SJSA1 (cell line): ENCODE measurements at regions not wholly inside any gene's neighbourhood (a gene's known extent, or its start where the extent isn't known, plus 50 kb on each side); places are given as distances from the start of the nearest gene placed in this dataset.
A peak's percentile ranks its signal among the peaks of the same experiment; 100 is the strongest.
"Not testable (repeated sequence)": the region's sequence is repeated elsewhere in the genome, so short reads cannot be mapped to it uniquely, and the experiment has no call there.

ENCODE experiments used
- DNase-seq, 2 experiments: peaks; one replicate each; pipeline ENCODE4 v3.0.0-alpha.2; 2015 to 2020; ENCODE audit warnings: low spot score in 2 of 2, low read depth in 1 of 2
- H3K27ac ChIP-seq: fragments of 250-450 bp; sonication (Bioruptor Pico); 2 replicates; pipeline ENCODE4 v1.5.1; 2020; ENCODE audit warnings: mild to moderate bottlenecking, moderate library complexity
- H3K27me3 ChIP-seq: fragments of 250-450 bp; sonication (Bioruptor Pico); replicated peaks from 2 replicates; pipeline ENCODE4 v1.5.1; 2020; ENCODE audit warnings: mild to moderate bottlenecking, moderate library complexity
- H3K36me3 ChIP-seq: fragments of 250-450 bp; sonication (Bioruptor Pico); 2 replicates; pipeline ENCODE4 v1.5.1; 2020; ENCODE audit warnings: mild to moderate bottlenecking
- H3K4me1 ChIP-seq: fragments of 250-450 bp; sonication (Bioruptor Pico); replicated peaks from 2 replicates; pipeline ENCODE4 v1.6.1; 2021; ENCODE audit warnings: mild to moderate bottlenecking
- H3K4me3 ChIP-seq: fragments of 250-450 bp; sonication (Bioruptor Pico); 2 replicates; pipeline ENCODE4 v1.5.1; 2020; ENCODE audit warnings: mild to moderate bottlenecking
- H3K9me3 ChIP-seq: fragments of 250-450 bp; sonication (Bioruptor Pico); replicated peaks from 2 replicates; pipeline ENCODE4 v1.5.1; 2020; ENCODE audit warnings: mild to moderate bottlenecking

DNA sequence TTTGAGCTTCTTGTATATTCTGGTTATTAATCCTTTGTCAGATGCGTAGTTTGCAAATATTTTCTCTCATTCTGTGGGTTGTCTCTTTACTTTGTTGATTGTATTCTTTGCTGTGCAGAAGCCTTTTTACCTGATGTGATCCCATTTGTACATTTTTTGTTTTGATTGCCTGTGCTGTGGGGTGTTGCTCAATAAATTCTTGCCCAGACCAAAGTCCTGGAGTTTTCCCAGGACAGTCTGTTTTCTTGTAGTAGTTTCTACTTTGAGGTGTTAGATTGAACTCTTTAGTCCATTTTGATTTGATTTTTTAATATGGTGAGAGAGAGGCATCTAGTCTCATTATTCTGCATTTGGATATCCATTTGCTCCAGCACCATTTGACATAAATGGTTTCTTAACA, 588.7 kb upstream of the MBL2 start:
- Histone ChIP-seq H3K9me3 (no peaks in the 10 kb centered on the region), H3K36me3 (no peaks in the 10 kb centered on the region), H3K4me3 (no peak overlapping the region), H3K27me3 (no peaks in the 10 kb centered on the region), H3K4me1 (no peaks in the 10 kb centered on the region), H3K27ac (no peak overlapping the region)
- no peak for DNase-seq

DNA sequence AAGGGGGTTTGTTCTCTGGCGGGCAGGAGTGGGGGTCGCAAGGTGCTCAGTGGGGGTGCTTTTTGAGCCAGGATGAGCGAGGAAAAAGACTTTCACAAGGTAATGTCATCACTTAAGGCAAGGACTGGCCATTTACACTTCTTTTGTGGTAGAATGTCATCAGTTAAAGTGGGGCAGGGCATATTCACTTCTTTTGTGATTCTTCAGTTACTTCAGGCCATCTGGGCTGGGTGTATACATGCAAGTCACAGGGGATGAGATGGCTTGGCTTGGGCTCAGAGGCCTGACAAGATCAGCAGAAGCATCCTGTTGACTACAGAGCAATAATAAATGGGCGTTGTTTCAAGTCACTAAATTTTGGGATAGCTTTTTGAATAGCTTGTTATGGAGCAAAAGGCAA, 586.4 kb upstream of the MBL2 start:
- H3K4me1 ChIP-seq, H3K27me3 ChIP-seq, H3K36me3 ChIP-seq, H3K27ac ChIP-seq, H3K4me3 ChIP-seq, DNase-seq, H3K9me3 ChIP-seq: not testable (repeated sequence)

DNA sequence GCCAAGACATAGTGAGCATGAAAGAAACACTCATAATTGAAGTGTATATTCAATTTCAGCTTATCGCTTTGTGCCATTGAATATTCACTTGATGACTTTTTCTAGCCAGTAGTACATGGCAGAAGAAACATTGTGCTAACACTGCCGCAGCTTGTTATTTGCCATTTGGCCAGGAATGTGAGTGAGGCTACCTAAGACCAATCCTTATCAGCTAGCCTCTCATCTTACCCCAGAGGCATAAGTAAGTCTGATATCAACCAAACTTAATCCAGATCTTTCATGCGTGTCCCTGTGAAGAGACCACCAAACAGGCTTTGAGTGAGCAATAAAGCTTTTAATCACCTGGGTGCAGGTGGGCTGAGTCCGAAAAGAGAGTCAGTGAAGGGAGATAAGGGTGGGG, 586.0 kb upstream of the MBL2 start:
- Histone ChIP-seq H3K9me3 (no peaks in the 10 kb centered on the region), H3K4me3 (no peak overlapping the region), H3K27me3 (no peaks in the 10 kb centered on the region), H3K27ac (no peak overlapping the region), H3K4me1 (no peaks in the 10 kb centered on the region), H3K36me3 (no peaks in the 10 kb centered on the region)
- DNase-seq: no peak

DNA sequence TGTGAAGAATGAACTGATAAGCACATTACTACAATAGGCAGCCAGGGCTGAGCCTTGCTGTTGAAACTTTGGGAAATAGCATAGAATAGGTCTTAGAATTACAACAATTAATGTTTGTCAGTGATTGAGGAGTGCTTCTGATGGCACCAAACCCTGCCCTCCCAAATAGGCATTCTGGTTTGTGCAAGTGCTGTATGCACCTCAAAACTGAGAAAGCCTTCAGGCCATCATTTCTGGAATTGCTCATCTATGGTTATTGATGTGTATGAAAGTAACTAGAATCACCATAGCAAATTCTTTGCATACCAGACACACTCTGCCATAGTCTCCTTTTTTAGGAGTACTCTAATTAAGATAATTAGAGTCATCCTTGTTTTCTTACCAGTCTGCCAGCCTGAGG, 585.0 kb upstream of the MBL2 start:
- DNase-seq: no peak
- Histone ChIP-seq H3K27ac (no peak overlapping the region), H3K36me3 (no peaks in the 10 kb centered on the region), H3K9me3 (no peaks in the 10 kb centered on the region), H3K27me3 (no peaks in the 10 kb centered on the region), H3K4me1 (no peaks in the 10 kb centered on the region), H3K4me3 (no peak overlapping the region)

DNA sequence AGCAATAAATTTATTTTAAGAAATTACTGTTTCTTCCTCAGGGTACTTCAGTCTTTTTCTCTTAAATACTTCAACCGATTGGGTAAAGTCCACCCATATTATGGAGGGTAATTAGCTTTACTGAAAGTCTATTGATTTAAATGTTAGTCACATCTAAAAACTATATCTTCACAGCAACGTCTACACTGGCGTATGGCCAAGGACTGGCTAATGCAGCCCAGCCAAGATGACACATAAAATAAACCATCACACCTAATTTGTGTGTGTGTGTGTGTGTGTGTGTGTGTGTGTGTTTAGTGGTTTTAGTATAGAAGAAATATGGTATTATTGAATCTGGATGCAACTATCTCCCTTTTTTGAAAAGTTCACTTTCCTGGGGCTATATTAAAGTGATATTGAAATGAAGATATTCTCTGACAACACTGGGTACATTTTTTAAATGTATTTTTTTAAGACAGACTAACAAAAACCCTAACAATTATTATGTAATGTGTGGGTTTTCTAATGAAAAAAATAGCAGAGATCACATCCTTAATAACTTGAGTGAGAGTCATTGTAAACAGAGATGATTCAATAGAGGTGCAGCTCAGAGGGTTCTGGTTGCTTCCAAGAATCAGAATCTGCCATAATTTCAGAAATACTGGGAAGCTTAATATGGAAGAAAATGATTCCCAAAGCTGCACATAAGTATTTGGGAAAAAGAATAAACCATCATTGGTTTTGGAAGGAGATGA, 584.2 kb upstream of the MBL2 start:
- no peaks in the 10 kb centered on the region for H3K4me1 ChIP-seq
- H3K9me3 ChIP-seq: no peaks in the 10 kb centered on the region
- no peaks in the 10 kb centered on the region for H3K36me3 ChIP-seq
- DNase-seq: no peak
- H3K27ac ChIP-seq: no peak overlapping the region
- no peaks in the 10 kb centered on the region for H3K27me3 ChIP-seq
- no peak overlapping the region for H3K4me3 ChIP-seq

DNA sequence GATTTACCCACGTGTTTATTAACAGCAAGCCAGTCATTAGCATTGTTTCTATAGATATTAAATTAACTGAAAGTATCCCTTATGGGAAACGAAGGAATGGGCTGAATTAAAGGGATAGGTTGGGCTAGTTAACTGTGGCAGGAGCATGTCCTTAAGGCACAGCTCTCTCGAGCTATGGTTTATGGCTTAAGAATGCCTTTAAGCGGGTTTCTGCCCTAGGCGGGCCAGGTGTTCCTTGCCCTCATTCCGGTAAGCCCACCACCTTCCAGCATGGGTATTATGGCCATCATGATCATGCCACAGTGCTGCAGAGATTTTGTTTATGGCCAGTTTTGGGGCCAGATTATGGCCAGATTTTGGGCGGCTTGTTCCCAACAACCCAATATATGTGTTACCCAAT, 569.9 kb upstream of the MBL2 start:
- H3K4me1 ChIP-seq, H3K27ac ChIP-seq, DNase-seq, H3K4me3 ChIP-seq, H3K36me3 ChIP-seq, H3K27me3 ChIP-seq, H3K9me3 ChIP-seq: not testable (repeated sequence)

DNA sequence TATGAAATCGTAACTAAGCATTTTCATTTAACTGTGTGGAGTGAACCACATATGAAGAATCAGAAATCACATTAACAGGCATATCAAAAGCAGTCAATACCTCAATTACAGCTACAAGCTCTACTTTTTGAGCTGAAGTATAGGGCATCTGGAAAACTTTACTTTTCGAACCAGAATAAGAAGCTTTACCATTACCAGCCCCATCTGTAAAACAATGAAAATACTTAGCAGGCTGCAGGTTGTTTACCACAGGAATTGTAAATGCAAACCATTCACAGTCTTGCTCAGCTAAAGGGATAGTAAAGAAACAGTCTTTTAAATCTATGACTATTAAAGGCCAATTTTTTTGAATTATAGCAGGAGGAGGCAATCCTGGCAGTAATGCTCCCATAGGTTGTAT, 565.6 kb upstream of the MBL2 start:
- DNase-seq, H3K4me3 ChIP-seq, H3K36me3 ChIP-seq, H3K9me3 ChIP-seq, H3K4me1 ChIP-seq, H3K27me3 ChIP-seq, H3K27ac ChIP-seq: not testable (repeated sequence)

DNA sequence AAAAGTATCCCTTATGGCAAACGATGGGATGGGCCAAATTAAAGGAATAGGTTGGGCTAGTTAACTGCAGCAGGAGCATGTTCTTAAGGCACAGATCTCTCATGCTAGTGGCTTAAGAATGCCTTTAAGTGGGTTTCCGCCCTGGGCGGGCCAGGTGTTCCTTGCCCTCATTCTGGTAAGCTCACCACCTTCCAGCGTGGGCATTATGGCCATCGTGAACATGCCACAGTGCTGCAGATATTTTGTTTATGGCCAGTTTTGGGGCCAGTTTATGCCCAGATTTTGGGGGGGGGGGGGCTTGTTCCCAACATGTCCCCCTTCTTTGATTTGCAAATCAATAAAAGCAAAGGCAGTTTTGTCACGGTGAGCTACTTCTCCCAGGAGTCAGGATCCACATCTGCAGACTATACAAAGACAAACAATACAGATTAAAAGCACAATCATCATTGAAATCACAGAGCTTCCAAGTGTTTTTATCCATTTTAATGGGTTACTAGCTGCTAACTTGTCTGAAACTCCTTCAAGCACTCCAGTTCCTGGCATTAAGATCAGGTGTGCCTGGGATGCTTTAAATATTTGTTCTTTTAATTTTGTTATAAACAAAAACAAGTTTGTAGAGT, 563.3 kb upstream of the MBL2 start:
- H3K4me1 ChIP-seq, H3K27ac ChIP-seq, H3K9me3 ChIP-seq, DNase-seq, H3K4me3 ChIP-seq, H3K36me3 ChIP-seq, H3K27me3 ChIP-seq: not testable (repeated sequence)

DNA sequence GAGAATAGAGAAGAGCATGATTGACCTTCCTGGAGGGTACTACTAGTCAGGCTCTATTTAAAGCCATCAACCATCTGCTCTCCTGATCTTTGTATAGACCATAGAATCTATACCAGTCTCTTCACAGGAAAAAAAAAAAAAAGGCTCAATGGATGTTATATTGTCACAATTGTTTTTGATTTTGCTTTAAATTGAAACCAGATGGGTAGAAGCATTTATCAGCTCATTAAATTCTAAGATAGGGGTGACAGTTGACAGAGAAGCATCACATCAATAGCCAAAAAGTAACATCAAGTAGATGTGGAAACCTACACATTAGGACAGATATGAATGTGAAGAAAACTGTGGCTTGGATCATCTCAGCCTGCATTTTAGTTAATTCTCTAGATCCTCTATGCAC, 558.9 kb upstream of the MBL2 start:
- Histone ChIP-seq H3K4me1 (no peaks in the 10 kb centered on the region), H3K4me3 (no peak overlapping the region), H3K27ac (no peak overlapping the region), H3K9me3 (no peaks in the 10 kb centered on the region), H3K36me3 (no peaks in the 10 kb centered on the region), H3K27me3 (0 out of 2 replicates have a peak, but pooled peaks cover 2% of the 10 kb centered on the region)
- DNase-seq: no peak

DNA sequence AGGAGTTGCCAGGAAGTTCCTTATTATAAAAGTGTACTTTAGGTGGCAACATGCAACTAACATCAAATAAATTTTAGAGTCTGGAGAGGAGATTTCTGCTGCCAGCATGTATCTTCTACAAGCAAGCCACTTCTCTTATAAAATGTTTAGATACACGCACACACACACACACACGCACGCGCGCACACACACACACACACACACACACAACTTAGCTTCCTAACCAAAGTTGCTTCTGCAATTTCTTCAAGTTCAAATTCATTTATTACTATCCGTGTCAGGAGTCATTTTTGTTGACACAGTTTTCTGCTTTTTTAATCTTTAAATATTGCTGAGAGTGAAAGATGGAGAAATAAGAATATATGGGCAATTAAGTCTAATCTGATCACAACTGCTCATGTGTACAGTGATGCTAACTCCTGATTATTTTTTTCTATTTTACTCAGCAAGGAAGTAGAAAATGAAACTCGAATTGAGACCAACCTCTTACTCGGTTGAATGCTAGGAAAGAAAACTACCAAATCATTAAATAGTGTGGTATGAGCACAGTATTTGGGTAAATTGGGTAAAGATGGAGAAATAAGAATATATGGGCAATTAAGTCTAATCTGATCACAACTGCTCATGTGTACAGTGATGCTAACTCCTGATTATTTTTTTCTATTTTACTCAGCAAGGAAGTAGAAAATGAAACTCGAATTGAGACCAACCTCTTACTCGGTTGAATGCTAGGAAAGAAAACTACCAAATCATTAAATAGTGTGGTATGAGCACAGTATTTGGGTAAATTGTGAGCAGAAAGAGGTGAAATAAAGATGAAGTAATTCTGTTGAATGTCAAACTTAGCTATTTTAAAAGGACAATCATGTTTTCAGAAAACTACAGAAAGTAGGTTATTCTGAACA, 554.1 kb upstream of the MBL2 start:
- not testable (repeated sequence) for H3K4me1 ChIP-seq, H3K4me3 ChIP-seq, H3K27ac ChIP-seq, DNase-seq, H3K9me3 ChIP-seq, H3K27me3 ChIP-seq, H3K36me3 ChIP-seq

DNA sequence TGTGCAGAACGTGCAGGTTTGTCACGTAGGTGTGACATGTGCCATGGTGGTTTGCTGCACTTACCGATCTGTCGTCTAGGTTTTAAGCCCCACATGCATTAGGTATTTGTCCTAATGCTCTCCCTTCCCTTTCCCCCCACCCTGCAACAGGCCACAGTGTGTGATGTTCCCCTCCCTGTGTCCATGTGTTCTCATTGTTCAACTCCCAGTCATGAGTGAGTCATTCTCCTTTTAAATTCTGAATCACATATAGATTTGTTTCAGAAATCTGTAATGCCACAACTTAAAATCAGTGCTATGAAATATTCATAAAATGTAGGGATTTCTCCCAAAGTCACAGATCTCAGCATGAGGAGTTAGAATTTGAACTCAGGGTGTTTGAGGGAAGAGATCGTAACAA, 552.5 kb upstream of the MBL2 start:
- peak in 1 of 2 experiments; percentile 2 for DNase-seq
- Histone ChIP-seq H3K9me3 (no peaks in the 10 kb centered on the region), H3K36me3 (no peaks in the 10 kb centered on the region), H3K27ac (no peak overlapping the region), H3K27me3 (0 out of 2 replicates have a peak, but pooled peaks cover 2% of the 10 kb centered on the region), H3K4me3 (no peak overlapping the region), H3K4me1 (peaks cover 3% of the 10 kb centered on the region; the same call in 1 of the 2 replicates)

DNA sequence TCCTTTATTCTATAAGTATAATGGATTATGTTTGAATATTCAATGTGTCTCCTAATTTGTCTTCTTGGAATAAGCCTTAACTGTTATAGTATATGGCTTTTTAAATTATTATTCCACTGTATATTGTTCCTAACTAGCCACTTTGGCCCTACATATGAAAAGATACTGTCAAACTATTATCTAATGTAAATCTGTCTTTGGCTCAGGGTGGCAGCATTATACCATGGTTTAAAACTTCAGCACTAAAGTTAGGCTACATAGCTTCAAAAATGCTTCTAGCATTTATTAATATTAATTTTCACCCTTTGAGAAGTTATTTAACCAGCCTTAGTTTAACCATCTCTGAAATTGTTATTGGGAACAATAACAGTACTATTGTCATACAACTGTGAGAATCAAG, 543.1 kb upstream of the MBL2 start:
- DNase-seq: no peak
- H3K27ac ChIP-seq: no peak overlapping the region
- no peak overlapping the region for H3K4me3 ChIP-seq
- no peaks in the 10 kb centered on the region for H3K36me3 ChIP-seq
- H3K9me3 ChIP-seq: no peaks in the 10 kb centered on the region
- H3K27me3 ChIP-seq: no peaks in the 10 kb centered on the region
- H3K4me1 ChIP-seq: no peaks in the 10 kb centered on the region

DNA sequence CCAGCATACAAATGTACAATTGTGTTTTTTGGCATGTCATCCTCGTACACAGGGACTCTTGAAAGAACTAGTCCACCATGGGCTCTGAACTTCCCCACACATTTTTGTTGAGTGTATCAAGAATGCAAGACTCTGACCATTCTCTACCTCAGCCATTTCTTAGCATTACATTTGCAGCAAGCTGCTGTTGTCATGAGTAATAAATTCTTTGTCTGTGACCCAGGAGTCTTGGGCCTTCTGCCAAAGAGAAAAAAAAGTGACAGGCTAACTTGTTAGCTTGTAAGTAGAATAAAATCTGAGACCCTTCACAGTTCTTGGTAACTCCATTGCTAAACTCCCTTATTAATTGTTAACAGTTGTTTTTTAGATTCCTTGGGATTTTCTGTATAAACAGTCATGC, 542.3 kb upstream of the MBL2 start:
- no peak overlapping the region for H3K4me3 ChIP-seq
- no peaks in the 10 kb centered on the region for H3K4me1 ChIP-seq
- H3K36me3 ChIP-seq: no peaks in the 10 kb centered on the region
- DNase-seq: peak in 1 of 2 experiments; percentile 58
- H3K27ac ChIP-seq: no peak overlapping the region
- no peaks in the 10 kb centered on the region for H3K27me3 ChIP-seq
- no peaks in the 10 kb centered on the region for H3K9me3 ChIP-seq

DNA sequence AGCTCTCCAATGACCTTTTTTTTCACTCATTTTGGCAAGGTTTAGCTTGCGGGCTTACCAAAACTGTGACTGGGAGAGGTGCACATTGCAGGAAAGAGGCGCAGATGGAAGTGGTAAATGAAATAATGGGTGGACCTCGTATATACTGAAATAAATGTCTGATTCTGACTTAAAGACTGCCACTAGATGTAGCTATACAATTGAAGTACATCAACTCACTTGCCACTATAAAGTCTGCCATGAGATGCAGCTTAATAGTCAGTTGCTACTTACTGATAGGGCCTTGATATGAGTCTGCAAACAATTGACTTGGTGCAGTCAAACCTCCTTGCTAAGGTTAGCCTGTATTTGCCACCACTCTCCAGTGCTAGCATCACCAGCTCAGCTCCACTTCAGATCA, 525.9 kb upstream of the MBL2 start:
- no peaks in the 10 kb centered on the region for H3K9me3 ChIP-seq
- no peak for DNase-seq
- no peaks in the 10 kb centered on the region for H3K27me3 ChIP-seq
- H3K27ac ChIP-seq: no peak overlapping the region
- no peaks in the 10 kb centered on the region for H3K36me3 ChIP-seq
- no peak overlapping the region for H3K4me3 ChIP-seq
- H3K4me1 ChIP-seq: no peaks in the 10 kb centered on the region
